ENCODE measurements at regions not wholly inside any gene's neighbourhood (a gene's known extent, or its start where the extent isn't known, plus 50 kb on each side); places are given as distances from the start of the nearest gene placed in this dataset.

DNA sequence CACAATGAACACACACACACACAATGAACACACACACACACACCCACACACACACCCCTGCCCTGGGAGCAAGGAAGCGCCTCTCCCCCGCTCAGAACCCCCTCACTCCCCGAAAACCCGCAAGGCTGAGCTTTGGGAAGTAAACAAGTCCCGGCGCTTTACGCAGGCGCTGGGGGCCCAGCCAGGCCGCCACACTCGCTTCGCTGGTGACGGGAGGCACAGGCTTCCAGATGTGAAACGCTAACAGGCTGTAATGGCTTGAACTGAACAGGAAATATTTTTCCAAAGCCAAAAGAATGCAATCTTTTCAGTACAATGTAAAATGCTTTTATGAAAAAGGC is 122.7 kb upstream of the IGF1R start:
- H3K36me3 ChIP-seq (ENCODE audit: control insufficient read depth in 1 of 2, insufficient read depth in 2 of 2, low read length in 2 of 2), result no peaks in the 10 kb centered on the region
- no peaks in the 10 kb centered on the region for H3K9me2 ChIP-seq (ENCODE audit: insufficient read depth)
- POLR2A ChIA-PET, result no interaction called here
- TF ChIP-seq JUND (IDR thresholded peaks at IDR 0.05) (no peak), ZFX (IDR thresholded peaks at IDR 0.05) (no peak), RAD21 (IDR thresholded peaks at IDR 0.05; ENCODE audit: low read depth) (no peak), SP1 (IDR thresholded peaks at IDR 0.05; ENCODE audit: low read depth) (no peak), FOSL1 (IDR thresholded peaks at IDR 0.05; ENCODE audit: low read depth) (no peak), EZH2phosphoT487 (IDR thresholded peaks at IDR 0.05; ENCODE audit: borderline replicate concordance) (no peak), TCF7L2 (IDR thresholded peaks at IDR 0.05; ENCODE audit: borderline replicate concordance, extremely low read depth, insufficient read depth, insufficient read length) (no peak)
- TF ChIP-seq, protein P1, sequence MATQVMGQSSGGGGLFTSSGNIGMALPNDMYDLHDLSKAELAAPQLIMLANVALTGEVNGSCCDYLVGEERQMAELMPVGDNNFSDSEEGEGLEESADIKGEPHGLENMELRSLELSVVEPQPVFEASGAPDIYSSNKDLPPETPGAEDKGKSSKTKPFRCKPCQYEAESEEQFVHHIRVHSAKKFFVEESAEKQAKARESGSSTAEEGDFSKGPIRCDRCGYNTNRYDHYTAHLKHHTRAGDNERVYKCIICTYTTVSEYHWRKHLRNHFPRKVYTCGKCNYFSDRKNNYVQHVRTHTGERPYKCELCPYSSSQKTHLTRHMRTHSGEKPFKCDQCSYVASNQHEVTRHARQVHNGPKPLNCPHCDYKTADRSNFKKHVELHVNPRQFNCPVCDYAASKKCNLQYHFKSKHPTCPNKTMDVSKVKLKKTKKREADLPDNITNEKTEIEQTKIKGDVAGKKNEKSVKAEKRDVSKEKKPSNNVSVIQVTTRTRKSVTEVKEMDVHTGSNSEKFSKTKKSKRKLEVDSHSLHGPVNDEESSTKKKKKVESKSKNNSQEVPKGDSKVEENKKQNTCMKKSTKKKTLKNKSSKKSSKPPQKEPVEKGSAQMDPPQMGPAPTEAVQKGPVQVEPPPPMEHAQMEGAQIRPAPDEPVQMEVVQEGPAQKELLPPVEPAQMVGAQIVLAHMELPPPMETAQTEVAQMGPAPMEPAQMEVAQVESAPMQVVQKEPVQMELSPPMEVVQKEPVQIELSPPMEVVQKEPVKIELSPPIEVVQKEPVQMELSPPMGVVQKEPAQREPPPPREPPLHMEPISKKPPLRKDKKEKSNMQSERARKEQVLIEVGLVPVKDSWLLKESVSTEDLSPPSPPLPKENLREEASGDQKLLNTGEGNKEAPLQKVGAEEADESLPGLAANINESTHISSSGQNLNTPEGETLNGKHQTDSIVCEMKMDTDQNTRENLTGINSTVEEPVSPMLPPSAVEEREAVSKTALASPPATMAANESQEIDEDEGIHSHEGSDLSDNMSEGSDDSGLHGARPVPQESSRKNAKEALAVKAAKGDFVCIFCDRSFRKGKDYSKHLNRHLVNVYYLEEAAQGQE (IDR thresholded peaks at IDR 0.05; ENCODE audit: low read depth), result no peak
- no peaks in the 10 kb centered on the region for H3K79me2 ChIP-seq (ENCODE audit: insufficient read depth, low read length)
- no TSS peak for BruUV-seq (replicated peaks)
- no peak overlapping the region for H3K4me2 ChIP-seq (ENCODE audit: low read length)
- no peak for DNase-seq (ENCODE audit: low read depth, low spot score)
- RAD21 ChIA-PET (ENCODE audit: low non-redundant PET in 1 of 2, low total read pairs in 2 of 2, uncharacterized antibody in 2 of 2, unreplicated experiment in 2 of 2), result no interaction called here
- no peaks in the 10 kb centered on the region for H4K20me1 ChIP-seq (ENCODE audit: insufficient read depth)
- H3K27ac ChIP-seq (ENCODE audit: low read depth, low read length), result no peak overlapping the region
- intact Hi-C loops (cut with micrococcal nuclease), result no loop called here
- no peak overlapping the region for H3K4me3 ChIP-seq (replicated peaks in 1 of 2; ENCODE audit: low read depth in 1 of 2, low read length in 2 of 2)
- no peak for ATAC-seq
- peaks cover 21% of the 10 kb centered on the region; the same call in 1 of the 2 replicates for H3K27me3 ChIP-seq (ENCODE audit: insufficient read depth, low read length)
- CTCF ChIA-PET, result no interaction called here
- H2AFZ ChIP-seq (ENCODE audit: low read depth, low read length, poor library complexity, severe bottlenecking), result no peak overlapping the region
- no peaks in the 10 kb centered on the region for H3K9me3 ChIP-seq (ENCODE audit: control insufficient read depth in 1 of 2, insufficient read depth in 1 of 2, low read depth in 1 of 2, low read length in 2 of 2)
- H3K4me1 ChIP-seq (ENCODE audit: control insufficient read depth in 1 of 2, insufficient read depth in 2 of 2, low read length in 2 of 2), result no peaks in the 10 kb centered on the region
- no peak overlapping the region for H3K9ac ChIP-seq (ENCODE audit: low read length)

GRCh38 chr15:98526094-98526493 is 122.2 kb upstream of the IGF1R start:
- H3K4me3 ChIP-seq (replicated peaks in 1 of 2; ENCODE audit: low read depth in 1 of 2, low read length in 2 of 2), result no peak overlapping the region
- no TSS peak for BruUV-seq (replicated peaks)
- CTCF ChIA-PET, result no interaction called here
- no peak for TF ChIP-seq JUND (IDR thresholded peaks at IDR 0.05)
- TF ChIP-seq, protein P1 (IDR thresholded peaks at IDR 0.05; ENCODE audit: low read depth), result no peak
- TF ChIP-seq ZNF274 (IDR thresholded peaks at IDR 0.05; ENCODE audit: low read depth, low read length), result no peak
- TF ChIP-seq EGR1 (IDR thresholded peaks at IDR 0.05; ENCODE audit: low read depth), result no peak
- no peak for TF ChIP-seq ZFX (IDR thresholded peaks at IDR 0.05)
- no peak for TF ChIP-seq EZH2phosphoT487 (IDR thresholded peaks at IDR 0.05; ENCODE audit: borderline replicate concordance)
- no peak for TF ChIP-seq TCF7L2 (IDR thresholded peaks at IDR 0.05; ENCODE audit: borderline replicate concordance, extremely low read depth, insufficient read depth, insufficient read length)
- TF ChIP-seq CEBPB (IDR thresholded peaks at IDR 0.05; ENCODE audit: low read depth), result no peak
- no peak for TF ChIP-seq POLR2AphosphoS5 (IDR thresholded peaks at IDR 0.05; ENCODE audit: low read depth, low read length)
- TF ChIP-seq, protein P2, sequence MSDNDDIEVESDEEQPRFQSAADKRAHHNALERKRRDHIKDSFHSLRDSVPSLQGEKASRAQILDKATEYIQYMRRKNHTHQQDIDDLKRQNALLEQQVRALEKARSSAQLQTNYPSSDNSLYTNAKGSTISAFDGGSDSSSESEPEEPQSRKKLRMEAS (IDR thresholded peaks at IDR 0.05), result no peak
- TF ChIP-seq EZH2 (IDR thresholded peaks at IDR 0.05), result no peak
- TF ChIP-seq POLR2A (IDR thresholded peaks at IDR 0.05; ENCODE audit: borderline replicate concordance, extremely low read depth, insufficient read depth, insufficient read length), result no peak

More at GRCh38 chr15:98526094-98526493, 122.2 kb upstream of the IGF1R start:
- no peaks in the 10 kb centered on the region for H3K36me3 ChIP-seq (ENCODE audit: control insufficient read depth in 1 of 2, insufficient read depth in 2 of 2, low read length in 2 of 2)
- intact Hi-C loops (cut with micrococcal nuclease), result no loop called here
- H3K79me2 ChIP-seq (ENCODE audit: insufficient read depth, low read length), result no peaks in the 10 kb centered on the region
- ATAC-seq (no peak), DNase-seq (ENCODE audit: low read depth, low spot score) (no peak)
- H3K4me1 ChIP-seq (ENCODE audit: control insufficient read depth in 1 of 2, insufficient read depth in 2 of 2, low read length in 2 of 2), result no peaks in the 10 kb centered on the region
- no peak overlapping the region for H2AFZ ChIP-seq (ENCODE audit: low read depth, low read length, poor library complexity, severe bottlenecking)
- peaks cover 26% of the 10 kb centered on the region; the same call in 1 of the 2 replicates for H3K27me3 ChIP-seq (ENCODE audit: insufficient read depth, low read length)
- no peaks in the 10 kb centered on the region for H4K20me1 ChIP-seq (ENCODE audit: insufficient read depth)
- H3K27ac ChIP-seq (ENCODE audit: low read depth, low read length), result no peak overlapping the region
- no peak overlapping the region for H3K9ac ChIP-seq (ENCODE audit: low read length)
- H3K9me2 ChIP-seq (ENCODE audit: insufficient read depth), result no peaks in the 10 kb centered on the region
- H3K9me3 ChIP-seq (ENCODE audit: control insufficient read depth in 1 of 2, insufficient read depth in 1 of 2, low read depth in 1 of 2, low read length in 2 of 2), result no peaks in the 10 kb centered on the region
- ChIA-PET POLR2A (no interaction called here), RAD21 (ENCODE audit: low non-redundant PET in 1 of 2, low total read pairs in 2 of 2, uncharacterized antibody in 2 of 2, unreplicated experiment in 2 of 2) (no interaction called here)
- no peak overlapping the region for H3K4me2 ChIP-seq (ENCODE audit: low read length)
